GM21423 (cell line): ENCODE measurements at regions not wholly inside any gene's neighbourhood (a gene's known extent, or its start where the extent isn't known, plus 50 kb on each side); places are given as distances from the start of the nearest gene placed in this dataset.

Source experiments
- ATAC-seq: cut with Tn5 transposase; IDR thresholded peaks from one replicate; pipeline ENCODE4 v1.9.1; 2021; ENCODE audit warnings: mild to moderate bottlenecking, moderate library complexity; ENCODE audit not compliant: unreplicated experiment

DNA sequence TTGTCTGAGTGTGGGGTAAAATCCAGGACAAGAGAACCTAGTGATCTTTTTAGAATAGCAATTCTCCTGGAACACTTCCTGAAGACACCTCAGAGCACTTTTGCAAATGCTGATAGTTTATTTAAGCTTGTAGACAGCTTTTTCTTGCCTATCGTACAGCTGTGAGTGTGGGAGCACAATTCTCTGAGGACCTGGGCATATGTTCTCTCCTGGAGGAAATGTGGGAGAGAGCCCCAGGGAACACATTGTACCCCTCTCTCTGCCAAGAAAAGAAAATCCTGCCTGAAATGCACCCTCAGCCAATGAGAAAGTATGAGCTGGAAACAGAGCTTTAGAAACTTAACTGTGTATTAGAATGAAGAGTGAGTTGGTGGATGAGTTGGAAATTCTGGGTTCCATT lies 308.3 kb upstream of the SEMA6D start:
- no peak for ATAC-seq

DNA sequence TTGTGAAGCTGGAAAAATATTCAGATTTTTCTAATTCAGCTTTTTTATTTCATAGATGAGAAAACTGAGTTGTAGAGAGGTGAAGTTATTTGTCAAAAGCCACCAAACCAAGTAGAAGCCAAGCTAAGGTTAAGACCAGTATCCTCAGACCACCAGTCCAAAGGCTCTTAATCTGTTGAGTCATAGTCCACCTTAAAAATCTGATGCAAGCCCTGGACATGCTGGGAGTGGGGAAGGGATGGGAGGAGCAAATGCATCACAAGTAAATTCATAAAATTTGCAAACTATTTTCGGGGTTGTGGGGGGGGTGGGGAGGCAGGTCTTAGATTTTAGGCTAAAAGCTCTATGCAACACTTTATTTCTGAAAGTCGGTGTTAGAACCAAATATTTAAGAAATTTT lies 307.7 kb upstream of the SEMA6D start:
- ATAC-seq = no peak

DNA sequence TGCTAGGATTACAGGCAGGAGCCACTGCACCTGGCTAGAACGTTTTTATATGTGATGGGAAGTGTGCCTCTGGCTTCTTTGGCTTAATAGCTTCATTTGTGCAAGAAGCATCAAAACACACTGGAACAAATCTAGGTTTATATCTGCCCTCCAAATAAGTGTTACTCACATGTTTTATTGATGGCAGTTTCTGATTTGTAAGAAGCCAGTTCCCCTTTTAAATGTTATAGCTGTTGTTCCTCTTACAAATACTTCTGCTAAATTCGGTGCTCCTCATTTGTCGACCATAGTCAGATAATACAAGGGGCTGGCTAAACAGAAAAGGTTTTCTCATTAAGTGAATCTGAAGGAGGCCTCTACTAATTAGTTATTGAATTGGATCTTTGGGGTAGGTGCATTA lies 307.1 kb upstream of the SEMA6D start:
- no peak for ATAC-seq

DNA sequence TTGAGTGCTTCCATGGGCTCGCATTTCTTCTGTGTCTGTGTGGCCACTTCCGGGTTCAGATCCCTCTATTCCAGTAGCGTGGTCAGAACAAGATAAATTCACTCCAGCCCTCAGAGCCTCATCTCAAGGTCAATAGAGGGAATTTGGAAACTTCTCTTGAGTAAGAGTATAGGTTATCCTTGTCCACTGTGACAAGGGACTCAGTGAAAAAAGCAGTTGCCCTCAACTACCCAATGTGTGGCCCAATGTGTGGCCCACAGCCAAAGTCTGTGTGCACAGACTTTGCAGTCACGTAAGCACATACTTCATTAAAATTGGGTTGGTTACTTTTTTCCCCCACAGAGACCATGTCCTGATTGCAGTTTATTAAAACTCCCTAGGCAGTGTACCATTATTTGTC lies 305.6 kb upstream of the SEMA6D start:
- ATAC-seq = no peak

DNA sequence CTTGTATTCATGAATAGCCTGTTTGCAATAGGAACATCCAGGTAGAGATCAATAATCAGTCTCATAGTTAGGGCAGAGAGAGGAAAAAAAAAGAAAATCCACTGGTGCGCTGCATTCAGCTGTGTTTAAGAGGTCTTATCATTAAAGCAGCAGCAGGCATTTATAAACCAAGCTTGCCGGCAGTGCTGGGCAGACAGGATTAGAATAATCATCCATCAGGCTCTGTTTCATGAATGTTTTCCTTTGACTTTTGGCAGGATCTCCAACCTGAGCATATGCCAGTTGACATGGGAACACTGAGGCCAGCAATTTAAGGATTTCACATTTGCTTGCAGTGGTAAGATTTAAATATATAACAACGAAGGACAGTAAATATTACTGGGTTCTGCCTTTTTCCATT lies 305.2 kb upstream of the SEMA6D start:
- no peak for ATAC-seq

DNA sequence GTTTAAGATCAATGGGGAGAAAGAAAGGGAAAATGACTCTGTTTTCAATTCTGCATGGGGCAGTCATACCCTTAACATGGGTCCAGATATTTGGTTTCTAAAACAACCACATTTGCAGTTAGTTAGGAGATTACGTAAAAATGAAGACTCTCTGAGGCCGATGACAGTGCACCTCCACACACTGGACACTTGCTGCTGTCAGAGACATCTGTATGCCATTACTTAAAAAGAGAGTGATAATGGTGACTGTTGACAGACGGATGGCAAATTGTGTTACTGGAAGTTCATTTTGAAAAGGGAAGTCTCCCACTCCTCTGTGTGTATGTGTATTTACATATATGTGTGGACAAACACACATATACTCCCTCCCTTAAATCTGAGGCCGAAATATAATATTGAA lies 304.5 kb upstream of the SEMA6D start:
- no peak for ATAC-seq

DNA sequence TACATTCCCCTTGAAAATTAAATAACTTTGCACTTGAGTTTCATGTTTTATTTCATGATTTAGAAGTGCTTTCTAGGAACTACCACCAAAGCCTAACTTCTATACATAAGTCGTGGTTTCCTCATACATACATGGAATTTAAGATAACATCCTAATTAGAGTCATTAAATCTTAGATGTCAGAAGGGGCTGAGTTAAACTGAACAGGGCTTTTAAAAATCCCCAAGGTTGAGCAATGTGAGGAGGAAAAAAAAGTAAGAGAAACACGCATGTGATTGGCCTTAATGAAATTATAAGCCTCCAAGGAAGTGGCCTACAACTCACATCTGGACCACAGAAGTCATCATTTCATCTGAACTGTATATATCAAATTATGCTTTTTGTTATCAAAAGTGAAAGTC lies 303.1 kb upstream of the SEMA6D start:
- no peak for ATAC-seq

DNA sequence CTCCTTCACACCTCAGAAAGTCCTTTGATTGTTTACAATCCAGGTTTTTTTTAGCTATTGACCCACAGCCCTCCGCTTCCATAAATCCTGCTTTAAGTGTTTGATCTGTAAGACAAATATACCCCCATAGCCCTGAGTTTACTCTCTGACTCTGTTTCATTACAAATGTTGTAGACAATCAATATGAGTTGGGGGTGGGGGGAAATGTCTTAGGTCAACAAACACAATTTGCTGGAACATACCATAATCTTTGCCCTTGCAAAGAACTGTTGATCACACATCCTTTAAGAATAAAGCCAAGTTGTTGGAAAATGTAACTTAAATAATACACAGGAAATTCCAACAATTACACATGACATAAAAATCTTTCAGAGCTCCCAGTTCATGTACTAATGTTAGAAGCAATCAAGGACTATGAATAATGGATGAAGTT lies 301.8 kb upstream of the SEMA6D start:
- no peak for ATAC-seq

DNA sequence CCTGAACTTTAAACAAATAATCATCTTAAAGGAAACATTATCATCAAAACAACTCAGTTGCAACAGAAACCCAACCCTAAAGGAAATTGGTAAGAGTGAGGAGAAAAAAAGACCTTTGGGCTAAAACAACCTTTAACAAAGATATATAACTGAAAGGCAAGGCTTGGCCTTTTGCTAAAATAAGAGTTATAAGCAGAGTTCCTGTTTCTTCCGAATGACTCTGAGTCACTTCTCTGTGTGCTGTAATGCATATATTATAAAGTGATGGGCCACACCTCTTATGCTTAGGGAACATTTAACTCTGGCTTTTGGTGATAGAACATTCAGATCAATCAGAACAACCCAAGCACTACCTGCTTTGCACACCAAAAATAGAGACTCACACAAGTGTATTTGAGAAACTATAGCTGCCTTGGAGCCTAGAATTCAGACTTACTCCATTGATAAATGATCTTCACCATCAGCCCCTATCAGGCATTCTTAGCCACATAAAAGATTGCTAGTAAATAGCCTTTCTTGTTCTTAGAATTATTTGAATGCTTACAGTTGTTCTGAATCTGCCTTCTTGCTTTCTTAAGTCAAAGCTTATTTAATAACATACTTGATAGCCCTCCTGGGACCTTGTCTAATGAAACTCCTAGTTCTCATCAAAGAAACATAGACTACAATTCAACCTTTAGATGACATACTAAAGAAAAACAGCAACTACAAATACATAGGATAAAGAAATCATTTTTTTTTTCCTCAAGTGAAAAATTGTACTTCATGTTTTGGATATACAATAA lies 294.2 kb upstream of the SEMA6D start:
- no peak for ATAC-seq

DNA sequence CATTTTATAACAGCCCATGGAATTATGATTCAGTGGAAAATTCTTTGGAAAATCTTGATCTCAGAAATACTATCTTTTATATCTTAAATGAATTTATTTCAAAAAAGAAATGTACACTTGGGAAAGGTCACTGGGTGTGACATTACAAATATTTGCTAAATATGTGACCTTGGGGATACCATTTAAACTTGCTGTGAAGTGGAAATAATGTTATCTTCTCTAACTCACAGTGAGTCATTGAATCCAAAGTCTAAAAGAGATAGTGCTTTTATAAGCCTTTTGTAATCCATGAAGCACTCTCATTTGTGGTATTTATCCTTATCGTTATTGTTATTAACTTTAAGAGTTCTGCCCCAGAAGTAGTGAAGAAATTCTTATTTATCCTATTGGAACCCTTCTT lies 289.8 kb upstream of the SEMA6D start:
- ATAC-seq = no peak

DNA sequence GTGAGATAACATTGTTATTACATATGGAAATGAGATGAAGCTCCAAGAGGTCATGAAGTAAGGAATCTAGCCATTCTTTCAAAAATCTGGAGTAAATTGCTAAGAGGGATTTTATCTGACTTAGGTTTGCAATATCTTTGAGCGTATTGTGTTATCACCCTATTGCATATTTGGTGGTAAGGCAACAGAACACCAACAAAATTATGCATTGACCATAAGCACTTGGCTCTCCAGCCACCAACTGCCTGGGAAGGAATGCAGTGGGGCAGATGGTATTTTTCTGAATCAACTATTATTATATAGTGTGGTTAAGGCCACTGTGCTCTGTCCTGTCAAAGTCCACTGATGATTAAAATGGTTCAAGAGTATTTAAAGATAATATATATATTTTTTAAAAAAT lies 287.9 kb upstream of the SEMA6D start:
- no peak for ATAC-seq

DNA sequence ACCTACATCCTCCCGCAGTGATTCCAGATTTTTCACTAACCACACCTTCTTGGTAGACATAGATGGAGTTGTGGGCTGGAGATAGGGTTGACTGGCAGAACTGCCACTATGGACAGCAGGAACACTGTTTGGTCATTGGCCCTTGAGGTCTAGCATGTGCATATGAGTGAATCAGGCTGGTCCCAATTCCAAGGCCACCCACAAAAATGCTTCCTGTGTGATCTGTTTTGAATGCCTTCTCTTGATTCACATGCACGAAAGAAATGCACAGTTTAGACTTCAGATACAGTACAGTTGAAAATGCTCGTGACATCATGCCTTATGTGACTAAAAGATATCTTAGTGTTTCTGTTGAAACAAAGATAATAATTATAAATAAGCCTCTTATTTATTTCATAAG lies 285.8 kb upstream of the SEMA6D start:
- no peak for ATAC-seq

DNA sequence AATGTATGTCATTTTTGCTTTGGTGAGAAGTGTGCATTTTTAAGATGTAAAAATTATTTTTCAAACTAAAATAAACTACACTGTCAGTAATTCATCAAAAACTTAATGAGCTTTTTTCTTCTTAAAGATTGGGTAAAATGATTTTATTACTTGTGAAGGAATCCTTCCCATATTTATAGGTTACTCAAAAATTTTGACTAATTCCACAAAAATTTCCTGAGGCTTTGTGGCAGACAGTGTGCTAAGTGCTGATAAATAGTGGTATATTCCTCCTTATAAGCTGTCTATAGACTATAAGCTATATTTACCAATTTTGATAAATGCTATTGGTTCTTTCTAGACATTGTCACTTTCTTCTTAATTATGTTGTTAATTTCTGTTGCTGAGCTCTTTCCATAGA lies 284.5 kb upstream of the SEMA6D start:
- ATAC-seq = no peak

DNA sequence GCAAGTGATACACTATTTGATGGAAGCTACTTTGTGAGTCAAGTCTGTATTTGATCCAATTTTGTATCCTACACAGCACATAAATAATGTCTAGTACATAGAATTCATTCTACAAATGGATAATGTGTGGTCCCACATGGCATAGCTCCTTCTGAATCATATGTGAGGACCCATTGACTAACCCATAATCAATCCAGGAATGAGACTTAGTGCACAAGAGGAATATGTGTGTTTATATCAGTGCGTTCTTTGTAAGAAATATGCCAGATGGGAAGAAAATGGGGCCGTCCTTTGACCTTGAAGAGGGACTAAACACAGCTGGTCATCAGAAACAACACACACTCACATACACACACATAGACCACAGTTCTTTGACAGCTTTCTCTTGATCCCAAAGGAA lies 282.7 kb upstream of the SEMA6D start:
- no peak for ATAC-seq

DNA sequence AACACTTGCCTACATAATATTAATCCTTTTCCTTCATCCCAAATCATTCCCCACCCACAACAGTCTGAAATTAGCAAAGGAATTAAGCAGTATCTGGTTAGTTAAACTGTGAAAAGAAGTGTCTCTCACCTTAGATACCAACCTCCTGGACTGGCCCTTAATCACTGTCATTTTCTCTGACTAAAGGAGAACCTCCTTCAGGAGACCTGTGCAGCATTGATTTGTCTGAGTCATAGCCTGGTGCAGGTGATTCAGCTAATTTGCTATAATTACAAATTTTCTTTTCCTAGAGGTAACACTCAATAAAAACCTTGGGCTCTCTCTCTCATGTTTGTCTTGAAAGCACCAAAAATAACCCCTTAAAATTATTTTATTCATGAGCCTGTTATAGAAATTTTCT lies 279.8 kb upstream of the SEMA6D start:
- ATAC-seq = no peak

DNA sequence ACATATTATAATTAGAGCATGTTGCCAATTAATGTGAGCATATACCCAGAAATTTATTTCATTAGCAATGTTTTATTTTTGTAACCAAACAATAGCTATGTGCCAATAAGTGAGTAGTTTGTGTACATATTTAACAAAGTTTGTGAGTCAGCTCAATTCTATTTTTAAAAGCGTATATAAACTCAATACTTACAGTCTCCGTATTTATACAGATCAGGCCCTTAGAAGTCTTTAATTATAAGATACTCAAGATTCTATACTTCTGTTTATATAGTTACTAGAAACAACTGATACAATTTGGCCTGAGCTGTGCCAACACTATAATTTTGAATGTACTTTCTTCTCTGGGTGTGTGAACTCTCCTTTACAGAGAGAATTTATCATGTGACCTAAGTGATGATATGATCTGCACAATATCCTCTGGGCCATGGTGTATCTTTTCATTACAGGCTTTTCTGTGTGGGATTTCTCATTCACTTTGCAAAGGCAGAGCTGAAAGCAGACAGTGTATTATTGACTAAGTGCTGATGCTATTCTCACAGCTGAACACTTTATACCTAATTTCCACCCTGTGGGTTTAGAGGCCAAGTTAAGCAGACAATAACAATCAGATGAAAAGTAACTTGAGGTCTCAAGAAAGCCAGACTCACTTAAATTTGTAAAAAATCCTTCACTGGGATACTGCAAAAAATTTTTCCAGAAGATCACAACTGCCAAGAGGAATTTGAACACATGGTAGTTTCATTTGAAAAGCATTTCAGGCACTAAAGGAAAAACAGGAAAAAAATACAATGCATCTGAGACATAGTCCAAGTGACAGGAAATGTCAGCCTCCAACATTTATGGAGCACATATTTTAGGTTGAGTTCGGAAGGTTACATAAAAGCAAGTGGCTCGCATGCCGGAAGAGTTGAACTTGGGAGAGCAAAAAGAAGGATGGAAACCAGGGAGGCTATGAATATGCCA lies 277.9 kb upstream of the SEMA6D start:
- ATAC-seq = no peak

DNA sequence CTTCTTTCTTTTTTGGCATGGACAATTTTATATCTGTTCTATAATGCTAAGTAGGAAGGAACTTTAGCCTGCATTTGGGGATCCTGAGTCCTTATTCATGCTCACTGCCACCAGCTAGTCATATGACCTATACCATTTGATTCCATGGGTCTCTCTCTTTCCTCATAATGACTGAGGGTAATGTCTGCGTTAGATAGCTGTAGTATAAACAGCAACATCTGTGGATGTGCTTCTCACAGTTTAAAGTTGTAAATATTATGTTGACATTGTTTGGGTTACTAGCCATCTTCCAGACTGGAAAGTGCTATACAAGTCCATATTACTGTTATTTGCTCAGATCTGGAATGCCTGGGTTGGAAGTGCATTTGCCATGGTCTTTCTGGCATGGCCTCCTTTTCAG lies 274.9 kb upstream of the SEMA6D start:
- no peak for ATAC-seq

DNA sequence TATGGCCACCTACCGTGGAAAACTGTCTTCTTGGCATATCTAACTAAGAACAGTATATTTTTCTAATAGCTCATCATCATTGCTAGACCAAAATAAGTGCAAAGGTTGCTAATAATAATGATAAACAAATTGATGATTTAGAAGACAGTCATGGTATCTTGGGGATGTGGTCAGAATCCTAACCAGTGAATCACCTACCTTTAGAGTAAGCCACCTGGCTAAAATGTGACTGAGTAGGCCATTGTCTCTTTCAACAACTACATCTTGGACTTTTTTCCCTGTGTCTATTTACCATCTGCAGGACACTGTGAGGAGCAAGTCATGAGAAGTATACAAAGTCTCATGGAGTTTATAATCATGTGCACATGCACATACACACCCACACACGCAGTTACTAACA lies 273.5 kb upstream of the SEMA6D start:
- no peak for ATAC-seq

DNA sequence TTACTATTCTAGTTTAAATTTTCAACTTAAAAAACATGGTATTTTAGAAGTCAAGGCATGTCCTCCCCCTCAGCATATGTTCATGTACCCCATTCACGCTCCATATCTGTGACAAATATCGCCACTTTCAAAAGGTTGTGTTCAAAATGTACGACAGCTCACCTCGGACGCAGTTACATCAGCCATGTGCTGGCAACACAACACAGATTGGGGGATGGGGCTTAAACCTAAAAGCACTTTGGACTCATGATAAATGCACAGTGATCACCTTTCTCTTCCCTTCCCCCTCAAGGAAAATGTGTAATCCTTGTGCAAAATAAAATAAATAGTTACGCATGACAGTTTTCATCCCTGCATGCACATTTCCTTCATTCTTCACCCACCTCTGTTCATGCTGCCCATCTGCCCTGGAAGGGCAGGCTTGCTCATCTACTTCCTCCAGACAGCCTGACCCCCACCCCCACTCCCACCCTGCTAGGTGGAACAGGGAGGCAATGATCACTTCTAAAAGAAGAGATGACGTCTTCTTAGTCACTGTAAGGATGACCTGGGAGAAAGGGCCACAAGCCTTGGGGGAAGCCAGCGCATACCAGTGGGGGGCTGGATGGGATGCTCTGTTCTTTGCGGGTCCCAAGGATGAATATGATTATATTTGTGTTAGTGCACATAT lies 271.4 kb upstream of the SEMA6D start:
- no peak for ATAC-seq

DNA sequence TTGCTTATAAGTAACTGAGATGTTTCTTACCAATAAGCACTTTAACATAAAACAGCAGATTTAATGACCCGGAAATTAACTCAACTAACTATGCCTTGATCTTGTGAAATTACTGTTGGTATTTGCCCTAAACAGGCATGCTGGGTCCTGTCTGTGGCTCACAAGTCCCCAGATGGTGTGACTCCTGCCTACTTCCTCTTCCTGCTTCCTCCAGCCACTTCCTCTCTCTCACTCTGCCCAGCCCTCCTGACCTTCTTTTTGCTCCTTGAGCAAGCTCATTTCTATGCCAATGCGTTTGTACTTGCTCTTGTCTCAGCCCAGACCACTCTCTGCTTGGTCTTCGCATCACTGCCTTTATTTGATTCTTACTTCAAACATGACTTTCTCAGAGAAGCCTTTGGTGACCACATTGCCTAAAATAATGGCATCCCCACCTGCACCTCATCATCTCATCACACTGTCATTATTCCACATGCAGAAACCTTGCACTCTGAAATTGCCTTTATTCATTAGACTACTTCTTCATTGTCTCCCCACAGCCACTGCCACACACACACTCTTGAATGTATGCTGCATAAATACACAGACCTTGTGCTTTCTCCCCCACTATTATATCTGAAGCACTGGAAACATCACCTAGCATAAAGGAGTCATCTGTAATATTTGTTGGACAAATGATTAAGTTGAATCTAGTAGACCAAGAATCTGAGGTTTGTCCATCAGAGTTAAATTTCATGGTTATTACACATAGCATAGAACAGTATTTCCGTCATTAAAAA lies 256.3 kb upstream of the SEMA6D start:
- ATAC-seq = no peak

DNA sequence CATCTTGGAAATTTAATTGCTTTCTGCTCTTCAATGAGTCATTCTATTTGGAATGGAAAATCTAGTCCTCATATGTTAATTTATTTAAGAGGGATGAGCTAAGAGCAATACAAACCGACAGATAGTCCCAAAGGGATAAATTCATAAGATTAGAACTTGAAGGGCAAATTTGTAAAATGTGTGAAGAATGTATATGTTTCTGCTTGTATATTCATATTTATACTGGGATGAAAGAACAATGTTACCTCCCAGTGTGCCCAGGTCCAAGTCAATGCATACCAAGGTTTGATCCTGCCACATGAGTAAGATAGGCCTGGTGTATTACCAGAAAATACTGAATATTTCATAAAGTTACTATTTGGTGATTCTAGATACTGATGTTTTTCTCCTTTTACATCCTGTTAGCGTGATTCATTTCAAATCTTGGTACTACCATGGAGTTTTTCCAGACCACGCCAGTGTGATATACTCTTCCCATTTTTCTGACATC lies 255.6 kb upstream of the SEMA6D start:
- ATAC-seq = no peak
